ENCODE measurements at regions not wholly inside any gene's neighbourhood (a gene's known extent, or its start where the extent isn't known, plus 50 kb on each side); places are given as distances from the start of the nearest gene placed in this dataset.

DNA sequence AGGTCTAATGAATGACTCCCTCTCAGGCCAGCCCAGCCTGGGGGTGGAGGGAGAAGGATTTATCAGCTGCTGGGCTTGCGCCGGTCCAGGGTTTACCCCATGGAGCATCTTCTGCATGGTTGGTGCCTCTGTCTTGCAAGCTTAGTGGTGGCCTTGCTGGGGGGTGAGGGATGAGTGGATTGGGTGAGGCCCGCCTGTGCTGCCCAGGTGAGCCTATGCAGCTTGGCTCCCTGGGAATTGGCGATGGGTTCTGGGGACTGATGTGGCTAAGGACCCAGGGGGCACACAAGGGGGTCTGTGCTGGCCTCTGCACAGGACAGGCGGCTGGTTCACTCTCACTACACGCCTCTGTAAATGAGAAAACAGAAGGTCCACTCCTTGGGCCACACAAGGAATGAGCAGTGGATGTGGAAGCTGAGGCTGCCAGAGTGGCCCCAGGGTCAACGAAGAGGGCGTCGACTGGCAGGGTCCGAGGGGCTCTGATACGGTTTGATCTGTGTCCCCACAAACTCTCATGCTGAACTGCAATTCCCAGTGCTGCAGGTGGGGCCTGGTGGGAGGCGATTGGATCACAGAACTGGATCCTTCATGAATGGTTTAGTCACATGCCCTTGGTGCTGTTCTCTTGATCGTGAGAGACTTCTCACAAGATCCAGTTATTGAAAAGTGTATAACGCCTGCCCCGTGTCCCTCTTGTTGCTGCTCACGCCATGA, 151.6 kb upstream of the HDAC4 start:
- Histone ChIP-seq H3K27ac (no peak overlapping the region), H3K4me1 (no peaks in the 10 kb centered on the region), H3K4me3 (no peak overlapping the region), H3K36me3 (no peaks in the 10 kb centered on the region), H3K27me3 (peaks cover 7% of the 10 kb centered on the region), H3K9me3 (no peaks in the 10 kb centered on the region)
- DNase-seq = no peak
- 81% methylated on average over 16 of the region's 16 CpGs; no CpG with 5 or more reads in 1 of the 2 donors for WGBS, 2 donors (ENCODE audit: low coverage in 1 of 2)
- intact Hi-C loops (cut with DNase I; ENCODE audit: low total_unique reads) = no loop called here
- TF ChIP-seq, protein P1, sequence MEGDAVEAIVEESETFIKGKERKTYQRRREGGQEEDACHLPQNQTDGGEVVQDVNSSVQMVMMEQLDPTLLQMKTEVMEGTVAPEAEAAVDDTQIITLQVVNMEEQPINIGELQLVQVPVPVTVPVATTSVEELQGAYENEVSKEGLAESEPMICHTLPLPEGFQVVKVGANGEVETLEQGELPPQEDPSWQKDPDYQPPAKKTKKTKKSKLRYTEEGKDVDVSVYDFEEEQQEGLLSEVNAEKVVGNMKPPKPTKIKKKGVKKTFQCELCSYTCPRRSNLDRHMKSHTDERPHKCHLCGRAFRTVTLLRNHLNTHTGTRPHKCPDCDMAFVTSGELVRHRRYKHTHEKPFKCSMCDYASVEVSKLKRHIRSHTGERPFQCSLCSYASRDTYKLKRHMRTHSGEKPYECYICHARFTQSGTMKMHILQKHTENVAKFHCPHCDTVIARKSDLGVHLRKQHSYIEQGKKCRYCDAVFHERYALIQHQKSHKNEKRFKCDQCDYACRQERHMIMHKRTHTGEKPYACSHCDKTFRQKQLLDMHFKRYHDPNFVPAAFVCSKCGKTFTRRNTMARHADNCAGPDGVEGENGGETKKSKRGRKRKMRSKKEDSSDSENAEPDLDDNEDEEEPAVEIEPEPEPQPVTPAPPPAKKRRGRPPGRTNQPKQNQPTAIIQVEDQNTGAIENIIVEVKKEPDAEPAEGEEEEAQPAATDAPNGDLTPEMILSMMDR (IDR thresholded peaks at IDR 0.05) = no peak
- TF ChIP-seq POLR2A (IDR thresholded peaks at IDR 0.05) = no peak
- TF ChIP-seq POLR2AphosphoS5 (IDR thresholded peaks at IDR 0.05) = no peak
- TF ChIP-seq EP300 (IDR thresholded peaks at IDR 0.05; ENCODE audit: low read depth) = no peak
- in situ Hi-C loops (cut with MboI; ENCODE audit: low pct_ligation_motif_present in 1 of 4, low pct_unique_long_range_greater_than_20kb in 1 of 4, low sequenced_read_pairs in 3 of 4) = no loop called here

DNA sequence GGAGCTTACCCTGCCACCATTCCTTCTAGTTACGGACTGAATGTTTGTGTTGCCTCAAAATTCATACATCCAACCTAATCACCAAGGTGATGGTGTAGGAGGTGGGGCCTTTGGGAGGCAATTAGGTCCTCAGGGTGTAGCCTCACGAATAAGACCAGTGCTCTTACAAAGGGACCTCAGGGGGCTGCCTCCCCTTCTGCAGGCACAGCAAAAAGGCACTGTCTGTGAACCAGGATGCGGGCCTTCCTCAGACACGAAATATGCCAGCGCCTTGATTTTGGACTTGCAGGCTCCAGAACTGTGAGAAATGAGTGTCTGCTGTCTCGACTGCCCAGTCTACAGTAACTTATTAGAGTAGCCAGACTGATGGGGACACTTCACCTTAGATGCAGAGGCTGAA, 150.4 kb upstream of the HDAC4 start:
- in situ Hi-C loops (cut with MboI; ENCODE audit: low pct_ligation_motif_present in 1 of 4, low pct_unique_long_range_greater_than_20kb in 1 of 4, low sequenced_read_pairs in 3 of 4) = no loop called here
- no peak for DNase-seq
- WGBS, 2 donors (ENCODE audit: low coverage in 1 of 2) = 84% methylated on average over 6 of the region's 6 CpGs; no CpG with 5 or more reads in 1 of the 2 donors

DNA sequence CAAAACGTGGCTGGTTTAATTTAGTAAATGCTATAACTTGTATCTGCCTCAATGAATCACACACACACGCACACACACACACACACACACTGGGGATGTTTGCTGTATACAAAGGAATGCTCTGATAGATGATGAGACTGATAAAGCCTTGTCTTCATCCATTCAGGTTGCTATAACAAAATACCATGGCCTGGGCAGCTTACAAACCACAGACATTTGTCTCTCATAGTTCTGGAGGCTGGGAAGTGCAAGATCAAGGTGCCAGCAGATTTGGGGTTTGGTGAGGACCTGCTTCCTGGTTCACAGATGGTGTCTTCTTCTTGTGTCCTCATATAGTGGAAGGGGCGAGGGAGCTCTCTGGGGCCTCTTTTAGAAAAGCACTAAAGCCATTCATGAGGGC, 149.5 kb upstream of the HDAC4 start:
- in situ Hi-C loops (cut with MboI; ENCODE audit: low pct_ligation_motif_present in 1 of 4, low pct_unique_long_range_greater_than_20kb in 1 of 4, low sequenced_read_pairs in 3 of 4) (no loop called here), intact Hi-C loops (cut with DNase I; ENCODE audit: low total_unique reads) (no loop called here)
- no peak for TF ChIP-seq POLR2AphosphoS5 (IDR thresholded peaks at IDR 0.05)
- no peak for TF ChIP-seq POLR2A (IDR thresholded peaks at IDR 0.05)
- no peak for TF ChIP-seq EP300 (IDR thresholded peaks at IDR 0.05; ENCODE audit: low read depth)
- TF ChIP-seq, protein P1 (IDR thresholded peaks at IDR 0.05) = no peak
- H3K4me3 ChIP-seq = no peak overlapping the region
- H3K27me3 ChIP-seq = no peaks in the 10 kb centered on the region
- no peak for DNase-seq
- H3K9me3 ChIP-seq = no peaks in the 10 kb centered on the region
- H3K36me3 ChIP-seq = no peaks in the 10 kb centered on the region
- no peak overlapping the region for H3K27ac ChIP-seq
- 53 to 63% methylated on average over 1 to 3 of the region's 3 CpGs for WGBS, 2 donors (ENCODE audit: low coverage in 1 of 2)
- no peaks in the 10 kb centered on the region for H3K4me1 ChIP-seq

More for the DNA sequence above, 150.4 kb upstream of the HDAC4 start:
- Histone ChIP-seq H3K9me3 (no peaks in the 10 kb centered on the region), H3K27ac (no peak overlapping the region), H3K36me3 (no peaks in the 10 kb centered on the region), H3K4me3 (no peak overlapping the region), H3K27me3 (peaks cover 7% of the 10 kb centered on the region), H3K4me1 (no peaks in the 10 kb centered on the region)
- intact Hi-C loops (cut with DNase I; ENCODE audit: low total_unique reads) = no loop called here
- TF ChIP-seq POLR2AphosphoS5 (IDR thresholded peaks at IDR 0.05) = no peak
- no peak for TF ChIP-seq POLR2A (IDR thresholded peaks at IDR 0.05)
- TF ChIP-seq EP300 (IDR thresholded peaks at IDR 0.05; ENCODE audit: low read depth) = no peak
- TF ChIP-seq, protein P1 (IDR thresholded peaks at IDR 0.05) = no peak

DNA sequence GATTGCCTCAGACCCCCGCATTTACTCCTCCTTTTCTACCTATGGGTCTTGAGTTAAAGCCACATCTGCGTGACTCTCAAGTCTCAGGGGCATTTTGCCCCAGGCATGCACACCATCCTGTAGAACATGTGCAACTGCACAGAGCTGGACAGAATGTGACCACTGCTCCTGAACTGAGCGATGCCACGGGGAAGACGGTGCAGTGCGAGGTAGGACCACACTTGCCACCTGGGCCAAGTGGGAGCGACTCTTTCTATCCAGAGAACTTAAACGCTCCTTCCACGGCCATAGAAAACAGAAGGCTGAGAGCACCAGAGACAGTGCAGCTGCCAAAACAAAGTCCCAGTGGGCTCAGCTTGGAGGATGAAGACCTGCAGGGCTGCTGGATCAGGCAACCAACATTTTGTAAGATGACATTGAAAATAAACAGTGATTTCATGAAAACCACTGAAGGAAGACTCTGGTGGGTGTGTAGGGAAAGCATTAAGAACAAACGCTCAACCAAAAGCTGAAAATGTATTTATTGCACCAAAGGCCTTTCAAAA, 149.0 kb upstream of the HDAC4 start:
- H3K27ac ChIP-seq = no peak overlapping the region
- intact Hi-C loops (cut with DNase I; ENCODE audit: low total_unique reads) = no loop called here
- no peaks in the 10 kb centered on the region for H3K36me3 ChIP-seq
- DNase-seq = no peak
- H3K27me3 ChIP-seq = no peaks in the 10 kb centered on the region
- H3K4me3 ChIP-seq = no peak overlapping the region
- no peaks in the 10 kb centered on the region for H3K9me3 ChIP-seq
- TF ChIP-seq, protein P1 (IDR thresholded peaks at IDR 0.05) = no peak
- no peak for TF ChIP-seq POLR2A (IDR thresholded peaks at IDR 0.05)
- no peak for TF ChIP-seq POLR2AphosphoS5 (IDR thresholded peaks at IDR 0.05)
- TF ChIP-seq EP300 (IDR thresholded peaks at IDR 0.05; ENCODE audit: low read depth) = no peak
- H3K4me1 ChIP-seq = no peaks in the 10 kb centered on the region
- WGBS, 2 donors (ENCODE audit: low coverage in 1 of 2) = 64 to 86% methylated on average over 3 to 10 of the region's 10 CpGs
- in situ Hi-C loops (cut with MboI; ENCODE audit: low pct_ligation_motif_present in 1 of 4, low pct_unique_long_range_greater_than_20kb in 1 of 4, low sequenced_read_pairs in 3 of 4) = no loop called here
